ENCODE measurements at regions not wholly inside any gene's neighbourhood (a gene's known extent, or its start where the extent isn't known, plus 50 kb on each side); places are given as distances from the start of the nearest gene placed in this dataset.
"Not testable (repeated sequence)": the region's sequence is repeated elsewhere in the genome, so short reads cannot be mapped to it uniquely, and the experiment has no call there.

DNA sequence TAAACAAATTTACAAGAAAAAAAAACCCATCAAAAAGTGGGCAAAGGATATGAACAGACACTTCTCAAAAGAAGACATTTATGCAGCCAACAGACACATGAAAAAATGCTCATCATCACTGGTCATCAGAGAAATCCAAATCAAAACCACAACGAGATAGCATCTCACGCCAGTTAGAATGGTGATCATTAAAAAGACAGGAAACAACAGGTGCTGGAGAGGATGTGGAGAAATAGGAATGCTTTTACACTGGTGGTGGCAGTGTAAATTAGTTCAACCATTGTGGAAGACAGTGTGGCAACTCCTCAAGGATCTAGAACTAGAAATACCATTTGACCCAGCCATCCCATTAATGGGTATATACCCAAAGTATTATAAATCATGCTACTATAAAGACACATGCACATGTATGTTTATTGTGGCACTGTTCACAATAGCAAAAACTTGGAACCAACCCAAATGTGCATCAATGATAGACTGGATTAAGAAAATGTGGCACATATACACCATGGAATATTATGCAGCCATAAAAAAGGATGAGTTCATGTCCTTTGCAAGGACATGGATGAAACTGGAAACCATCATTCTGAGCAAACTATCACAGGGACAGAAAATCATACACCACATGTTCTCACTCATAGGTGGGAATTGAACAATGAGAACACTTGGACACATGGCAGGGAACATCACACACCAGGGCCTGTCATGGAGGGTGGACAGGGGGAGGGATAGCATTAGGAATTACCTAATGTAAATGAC is 79.0 kb upstream of the TEAD1 start:
- not testable (repeated sequence) for TF ChIP-seq EZH2 (IDR thresholded peaks at IDR 0.05; ENCODE audit: borderline replicate concordance, low read length)
- TF ChIP-seq, protein P1, sequence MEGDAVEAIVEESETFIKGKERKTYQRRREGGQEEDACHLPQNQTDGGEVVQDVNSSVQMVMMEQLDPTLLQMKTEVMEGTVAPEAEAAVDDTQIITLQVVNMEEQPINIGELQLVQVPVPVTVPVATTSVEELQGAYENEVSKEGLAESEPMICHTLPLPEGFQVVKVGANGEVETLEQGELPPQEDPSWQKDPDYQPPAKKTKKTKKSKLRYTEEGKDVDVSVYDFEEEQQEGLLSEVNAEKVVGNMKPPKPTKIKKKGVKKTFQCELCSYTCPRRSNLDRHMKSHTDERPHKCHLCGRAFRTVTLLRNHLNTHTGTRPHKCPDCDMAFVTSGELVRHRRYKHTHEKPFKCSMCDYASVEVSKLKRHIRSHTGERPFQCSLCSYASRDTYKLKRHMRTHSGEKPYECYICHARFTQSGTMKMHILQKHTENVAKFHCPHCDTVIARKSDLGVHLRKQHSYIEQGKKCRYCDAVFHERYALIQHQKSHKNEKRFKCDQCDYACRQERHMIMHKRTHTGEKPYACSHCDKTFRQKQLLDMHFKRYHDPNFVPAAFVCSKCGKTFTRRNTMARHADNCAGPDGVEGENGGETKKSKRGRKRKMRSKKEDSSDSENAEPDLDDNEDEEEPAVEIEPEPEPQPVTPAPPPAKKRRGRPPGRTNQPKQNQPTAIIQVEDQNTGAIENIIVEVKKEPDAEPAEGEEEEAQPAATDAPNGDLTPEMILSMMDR (conservative IDR thresholded peaks at IDR 0.05 in 1 of 2, IDR thresholded peaks at IDR 0.05 in 1 of 2; ENCODE audit: extremely low read depth in 1 of 2, insufficient read depth in 1 of 2, low read depth in 1 of 2, low read length in 2 of 2), result not testable (repeated sequence)

Measured in mammary epithelial cell (primary cell).